Coronary artery (tissue), 2 donors: ENCODE measurements at regions not wholly inside any gene's neighbourhood (a gene's known extent, or its start where the extent isn't known, plus 50 kb on each side); places are given as distances from the start of the nearest gene placed in this dataset.

Source experiments
- DNase-seq: peaks from one replicate; pipeline ENCODE4 v3.0.0-alpha.2; 2017; ENCODE audit warnings: low spot score
- H3K27ac ChIP-seq, 2 donors: fragments of 200-600 bp; sonication (generic); one replicate each; pipeline ENCODE4 v1.5.1; 2016 to 2019
- H3K4me3 ChIP-seq: fragments of 200-600 bp; sonication (generic); 2 replicates; pipeline ENCODE4 v1.5.1; 2016; ENCODE audit warnings: mild to moderate bottlenecking, moderate library complexity
- TF ChIP-seq, protein P1 (sequence below): fragments of 200-600 bp; sonication (generic); IDR thresholded peaks from one replicate; pipeline ENCODE4 v1.5.1; 2019; ENCODE audit warnings: antibody characterized with exemption

GRCh38 chrX:4878640-4879039 lies 1165.2 kb upstream of the PRKX start:
- Histone ChIP-seq H3K27ac (no peak overlapping the region), H3K4me3 (no peak overlapping the region)
- DNase-seq = no peak
- TF ChIP-seq, protein P1, sequence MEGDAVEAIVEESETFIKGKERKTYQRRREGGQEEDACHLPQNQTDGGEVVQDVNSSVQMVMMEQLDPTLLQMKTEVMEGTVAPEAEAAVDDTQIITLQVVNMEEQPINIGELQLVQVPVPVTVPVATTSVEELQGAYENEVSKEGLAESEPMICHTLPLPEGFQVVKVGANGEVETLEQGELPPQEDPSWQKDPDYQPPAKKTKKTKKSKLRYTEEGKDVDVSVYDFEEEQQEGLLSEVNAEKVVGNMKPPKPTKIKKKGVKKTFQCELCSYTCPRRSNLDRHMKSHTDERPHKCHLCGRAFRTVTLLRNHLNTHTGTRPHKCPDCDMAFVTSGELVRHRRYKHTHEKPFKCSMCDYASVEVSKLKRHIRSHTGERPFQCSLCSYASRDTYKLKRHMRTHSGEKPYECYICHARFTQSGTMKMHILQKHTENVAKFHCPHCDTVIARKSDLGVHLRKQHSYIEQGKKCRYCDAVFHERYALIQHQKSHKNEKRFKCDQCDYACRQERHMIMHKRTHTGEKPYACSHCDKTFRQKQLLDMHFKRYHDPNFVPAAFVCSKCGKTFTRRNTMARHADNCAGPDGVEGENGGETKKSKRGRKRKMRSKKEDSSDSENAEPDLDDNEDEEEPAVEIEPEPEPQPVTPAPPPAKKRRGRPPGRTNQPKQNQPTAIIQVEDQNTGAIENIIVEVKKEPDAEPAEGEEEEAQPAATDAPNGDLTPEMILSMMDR = no peak

- DNase-seq = no peak
- TF ChIP-seq, protein P1 = no peak
- no peak overlapping the region for H3K4me3 ChIP-seq
- H3K27ac ChIP-seq = no peak overlapping the region
Measured at GRCh38 chrX:4876268-4876667, 1162.8 kb upstream of the PRKX start.

DNA sequence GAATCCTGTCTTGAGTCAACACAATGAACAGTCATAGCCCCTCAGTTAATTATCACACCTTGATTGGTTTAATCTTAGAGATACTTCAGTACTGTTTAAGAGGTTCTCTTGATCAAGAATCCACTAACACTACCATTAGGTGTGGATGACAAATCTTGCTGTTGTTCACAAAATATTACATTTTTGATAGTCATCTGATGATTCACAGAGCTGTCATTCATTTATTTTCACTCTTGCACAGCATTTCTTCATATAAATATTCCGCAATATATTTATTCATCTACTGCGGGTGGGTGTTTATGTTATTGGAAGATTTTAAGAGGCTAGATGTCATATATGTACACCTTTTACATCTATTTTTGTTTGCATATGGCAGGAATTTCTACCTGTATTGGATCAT lies 1138.1 kb upstream of the PRKX start:
- Histone ChIP-seq H3K4me3 (no peak overlapping the region), H3K27ac (no peak overlapping the region)
- TF ChIP-seq, protein P1 = no peak
- DNase-seq = no peak

DNA sequence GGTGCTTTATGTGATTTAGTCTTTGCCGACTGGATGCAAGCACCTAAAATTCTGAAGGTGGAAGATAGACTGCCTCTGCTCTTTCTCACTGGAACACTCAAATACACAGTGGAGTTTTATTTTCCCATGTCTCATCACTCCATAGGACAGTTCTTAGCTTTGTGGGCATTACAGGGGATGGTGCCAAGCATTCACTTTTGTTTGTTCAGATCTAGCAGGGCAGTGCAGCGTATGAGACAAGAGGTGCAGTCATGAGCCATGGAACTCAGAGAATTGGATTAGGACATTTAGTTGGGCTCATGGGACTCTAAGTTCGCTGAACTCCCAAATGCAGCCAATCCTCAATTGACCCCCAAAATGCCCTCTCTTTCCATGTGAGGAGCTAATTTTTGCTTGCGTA lies 1136.9 kb upstream of the PRKX start:
- H3K27ac ChIP-seq = no peak overlapping the region
- TF ChIP-seq, protein P1 = no peak
- no peak overlapping the region for H3K4me3 ChIP-seq
- DNase-seq = no peak

DNA sequence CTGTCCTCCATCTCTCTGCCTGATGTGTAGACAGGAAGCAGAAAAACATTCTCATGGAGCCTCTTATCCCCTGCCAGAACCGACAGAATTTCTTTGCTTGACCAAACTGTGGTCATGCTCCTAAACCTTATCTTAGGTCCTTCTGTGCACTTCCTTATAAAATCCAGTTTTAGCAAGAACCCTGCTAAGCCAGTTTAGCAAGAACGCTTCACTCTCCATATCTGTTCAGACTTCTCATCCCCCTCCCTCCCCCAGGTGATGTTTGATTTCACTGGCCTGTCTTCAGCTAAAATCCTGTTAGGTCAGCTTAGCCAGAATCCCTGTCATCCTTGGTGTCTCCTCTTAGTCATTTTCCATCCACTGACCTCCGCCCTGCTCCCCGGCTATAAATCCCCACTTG lies 1130.9 kb upstream of the PRKX start:
- TF ChIP-seq, protein P1 = no peak
- Histone ChIP-seq H3K27ac (no peak overlapping the region), H3K4me3 (no peak overlapping the region)
- no peak for DNase-seq

DNA sequence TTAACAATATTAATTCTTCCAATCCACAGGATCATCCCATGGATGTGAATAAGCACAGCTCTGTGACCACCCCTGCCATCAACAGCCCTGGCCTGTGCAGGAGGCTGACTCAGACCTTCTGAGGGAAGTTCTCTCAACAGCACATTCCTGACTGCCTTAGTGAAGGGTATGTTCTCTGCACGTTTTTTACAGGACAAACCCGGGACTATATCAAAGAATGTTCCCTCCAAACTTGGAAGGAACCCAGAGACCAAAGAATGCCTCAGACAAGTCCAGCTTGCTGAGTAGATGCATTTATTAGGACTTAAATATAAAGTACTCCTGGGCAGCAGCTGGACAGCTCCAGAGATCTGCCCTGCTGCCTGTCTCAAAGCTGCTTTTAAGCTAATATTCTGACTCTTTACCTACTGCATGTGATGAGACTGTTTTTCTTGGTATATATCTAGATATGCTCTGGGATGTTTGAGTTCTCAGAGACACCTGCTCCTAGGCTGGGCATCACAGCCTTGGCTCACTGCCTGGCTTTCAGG lies 1127.8 kb upstream of the PRKX start:
- Histone ChIP-seq H3K27ac (no peak overlapping the region), H3K4me3 (no peak overlapping the region)
- TF ChIP-seq, protein P1 = no peak
- no peak for DNase-seq

DNA sequence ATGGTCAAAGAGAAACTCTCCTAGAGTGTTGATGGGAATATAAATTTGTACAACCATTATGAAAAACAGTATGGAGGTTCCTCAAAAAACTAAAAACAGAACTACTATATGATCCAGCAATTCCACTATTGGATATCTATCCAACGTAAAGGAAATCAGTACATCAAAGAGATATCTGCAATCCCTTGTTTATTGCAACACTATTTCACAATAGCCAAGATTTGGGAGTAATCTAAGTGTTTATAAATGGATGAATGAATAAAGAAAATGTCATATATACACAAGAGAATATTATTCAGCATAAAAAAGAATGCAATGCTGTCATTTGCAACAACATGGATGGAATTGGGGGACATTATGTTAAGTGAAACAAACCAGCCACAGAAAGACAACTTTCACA lies 1118.1 kb upstream of the PRKX start:
- Histone ChIP-seq H3K4me3 (no peak overlapping the region), H3K27ac (no peak overlapping the region)
- DNase-seq = no peak
- TF ChIP-seq, protein P1 = no peak
